H9 (cell line): ENCODE measurements at regions not wholly inside any gene's neighbourhood (a gene's known extent, or its start where the extent isn't known, plus 50 kb on each side); places are given as distances from the start of the nearest gene placed in this dataset.

Experiments
- DNase-seq: peaks from one replicate; pipeline ENCODE4 v3.0.0-alpha.2; 2017
- H2AFZ ChIP-seq: one replicate; pipeline ENCODE4 v1.6.1; 2013; ENCODE audit warnings: mild to moderate bottlenecking, low read length, control low read depth, moderate library complexity
- H2AK5ac ChIP-seq: 2 replicates; pipeline ENCODE4 v1.6.1; 2013; ENCODE audit warnings: low read length, control low read depth, mixed read lengths; ENCODE audit not compliant: insufficient read length
- H2BK120ac ChIP-seq: one replicate; pipeline ENCODE4 v1.6.1; 2013; ENCODE audit warnings: low read depth, mild to moderate bottlenecking, low read length, control low read depth, inconsistent platforms; ENCODE audit not compliant: poor library complexity, severe bottlenecking
- H2BK12ac ChIP-seq: 2 replicates; pipeline ENCODE4 v1.6.1; 2013; ENCODE audit warnings: low read length, control low read depth, mixed read lengths, low read depth; ENCODE audit not compliant: insufficient read length
- H2BK15ac ChIP-seq: 2 replicates; pipeline ENCODE4 v1.6.1; 2013; ENCODE audit warnings: low read depth, low read length, control low read depth
- H2BK20ac ChIP-seq: one replicate; pipeline ENCODE4 v1.6.1; 2013; ENCODE audit warnings: low read depth, mild to moderate bottlenecking, low read length, control low read depth, inconsistent platforms; ENCODE audit not compliant: poor library complexity, severe bottlenecking
- H2BK5ac ChIP-seq: 2 replicates; pipeline ENCODE4 v1.6.1; 2013; ENCODE audit warnings: low read length, control low read depth, mixed read lengths; ENCODE audit not compliant: insufficient read length
- H3K14ac ChIP-seq: 2 replicates; pipeline ENCODE4 v1.6.1; 2013; ENCODE audit warnings: low read length, control low read depth; ENCODE audit not compliant: insufficient read depth
- H3K18ac ChIP-seq: 2 replicates; pipeline ENCODE4 v1.6.1; 2013; ENCODE audit warnings: low read depth, mild to moderate bottlenecking, mixed read lengths, low read length, control low read depth; ENCODE audit not compliant: insufficient read length
- H3K23ac ChIP-seq: 2 replicates; pipeline ENCODE4 v1.6.1; 2013; ENCODE audit warnings: low read length, control low read depth, mixed read lengths, low read depth; ENCODE audit not compliant: insufficient read length
- H3K23me2 ChIP-seq: 2 replicates; pipeline ENCODE4 v1.6.1; 2013; ENCODE audit warnings: low read depth, mild to moderate bottlenecking, mixed read lengths, low read length, control low read depth; ENCODE audit not compliant: insufficient read length, poor library complexity, severe bottlenecking
- H3K27ac ChIP-seq: 2 replicates; pipeline ENCODE4 v1.5.1; 2013; ENCODE audit warnings: low read length, control low read depth, mixed read lengths, low read depth; ENCODE audit not compliant: insufficient read length
- H3K27me3 ChIP-seq: 2 replicates; pipeline ENCODE4 v1.6.1; 2013; ENCODE audit warnings: low read length, control low read depth, inconsistent platforms; ENCODE audit not compliant: insufficient read depth
- H3K4ac ChIP-seq: 2 replicates; pipeline ENCODE4 v1.6.1; 2013; ENCODE audit warnings: low read depth, mild to moderate bottlenecking, control low read depth, inconsistent platforms, low read length, moderate library complexity
- H3K4me1 ChIP-seq: 2 replicates; pipeline ENCODE4 v1.6.1; 2013; ENCODE audit warnings: low read length, control low read depth, inconsistent platforms; ENCODE audit not compliant: insufficient read depth
- H3K4me2 ChIP-seq: 2 replicates; pipeline ENCODE4 v1.6.1; 2013; ENCODE audit warnings: low read length, control low read depth, mixed read lengths; ENCODE audit not compliant: insufficient read length, insufficient read depth
- H3K56ac ChIP-seq: 2 replicates; pipeline ENCODE4 v1.6.1; 2013; ENCODE audit warnings: low read depth, mild to moderate bottlenecking, mixed read lengths, low read length, control low read depth; ENCODE audit not compliant: insufficient read length
- H3K79me1 ChIP-seq: 2 replicates; pipeline ENCODE4 v1.6.1; 2013; ENCODE audit warnings: low read depth, mild to moderate bottlenecking, moderate library complexity, low read length, control low read depth, inconsistent platforms; ENCODE audit not compliant: insufficient read depth, poor library complexity, severe bottlenecking
- H3K79me2 ChIP-seq: 2 replicates; pipeline ENCODE4 v1.6.1; 2013; ENCODE audit warnings: low read length, control low read depth, inconsistent platforms; ENCODE audit not compliant: insufficient read depth
- H3K9ac ChIP-seq: 2 replicates; pipeline ENCODE4 v1.6.1; 2013; ENCODE audit warnings: low read length, control low read depth, mixed read lengths; ENCODE audit not compliant: insufficient read length; ENCODE audit errors: extremely low read depth
- H3K9me3 ChIP-seq: one replicate; pipeline ENCODE4 v1.6.1; 2013; ENCODE audit warnings: low read depth, low read length, inconsistent platforms; ENCODE audit not compliant: control insufficient read depth
- H3T11ph ChIP-seq: one replicate; pipeline ENCODE4 v1.6.1; 2013; ENCODE audit warnings: mild to moderate bottlenecking, low read length, control low read depth, inconsistent platforms
- H4K20me1 ChIP-seq: one replicate; pipeline ENCODE4 v1.6.1; 2013; ENCODE audit not compliant: control insufficient read depth, insufficient read length, insufficient read depth
- H4K5ac ChIP-seq: 2 replicates; pipeline ENCODE4 v1.6.1; 2013; ENCODE audit warnings: low read depth, mild to moderate bottlenecking, mixed read lengths, low read length, control low read depth; ENCODE audit not compliant: insufficient read length
- H4K8ac ChIP-seq: replicated peaks from 2 replicates; pipeline ENCODE4 v1.6.1; 2013; ENCODE audit warnings: low read length, control low read depth, mixed read lengths, low read depth; ENCODE audit not compliant: insufficient read length
- H4K91ac ChIP-seq: 2 replicates; pipeline ENCODE4 v1.6.1; 2013; ENCODE audit warnings: low read depth, mild to moderate bottlenecking, moderate library complexity, mixed read lengths, low read length, control low read depth; ENCODE audit not compliant: insufficient read length
- H3K27ac Mint-ChIP-seq, 3 experiments: 2 replicates in 2 of 3; 3 replicates in 1 of 3; pipeline ENCODE4 v1.8.0; 2020 to 2021; ENCODE audit warnings: mixed read lengths in 3 of 3, mild to moderate bottlenecking in 1 of 3, moderate library complexity in 1 of 3
- H3K27me3 Mint-ChIP-seq: 2 replicates; pipeline ENCODE4 v1.8.0; 2021; ENCODE audit warnings: low read depth, mild to moderate bottlenecking, moderate library complexity, mixed read lengths
- H3K36me3 Mint-ChIP-seq, 3 experiments: 2 replicates in 2 of 3; 3 replicates in 1 of 3; pipeline ENCODE4 v1.8.0; 2020 to 2021; ENCODE audit warnings: low read depth in 3 of 3, mixed read lengths in 3 of 3; ENCODE audit not compliant: insufficient read depth in 1 of 3
- H3K4me1 Mint-ChIP-seq, 2 experiments: 2 replicates each; pipeline ENCODE4 v1.8.0; 2020; ENCODE audit warnings: mixed read lengths in 2 of 2
- H3K4me3 Mint-ChIP-seq, 2 experiments: 2 replicates in 1 of 2; 3 replicates in 1 of 2; pipeline ENCODE4 v1.8.0; 2020 to 2021; ENCODE audit warnings: mild to moderate bottlenecking in 2 of 2, mixed read lengths in 2 of 2, moderate library complexity in 1 of 2
- H3K9me3 Mint-ChIP-seq, 2 experiments: 2 replicates in 1 of 2; 3 replicates in 1 of 2; pipeline ENCODE4 v1.8.0; 2020; ENCODE audit warnings: mild to moderate bottlenecking in 2 of 2, mixed read lengths in 2 of 2, moderate library complexity in 1 of 2
- WGBS: extraction: QIAGEN DNeasy Blood & Tissue Kit; methylation state at CpG from one replicate; pipeline ENCODE4 v1.1.7; 2013; ENCODE audit warnings: missing lambda C conversion rate, low lambda C conversion rate, mixed read lengths; ENCODE audit not compliant: insufficient read length; ENCODE audit errors: extremely low coverage; 5-methylcytosine and 5-hydroxymethylcytosine counted together
- TF ChIP-seq, protein P1 (sequence below): fragments of 200-600 bp; sonication (generic); conservative IDR thresholded peaks from 3 replicates; pipeline ENCODE4 v1.8.0; 2021; ENCODE audit warnings: antibody characterized with exemption, mild to moderate bottlenecking

DNA sequence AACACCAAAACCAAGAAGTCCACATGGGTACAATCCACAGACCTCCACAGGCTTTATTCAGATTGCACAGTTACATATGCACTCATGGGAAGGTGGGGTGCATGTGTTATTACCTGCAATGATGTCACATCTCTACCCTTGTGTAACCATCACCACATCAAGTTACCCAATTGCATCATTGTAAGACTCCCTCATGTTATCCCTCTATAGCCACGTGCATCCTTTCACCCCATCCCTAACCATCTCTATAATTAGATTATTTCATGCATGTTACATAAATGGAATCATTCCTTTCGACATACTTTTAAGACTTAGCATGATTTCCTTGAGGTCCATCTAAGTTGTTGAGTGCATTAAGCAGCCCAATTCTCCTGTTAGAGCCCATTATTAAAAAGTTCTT lies 408.2 kb upstream of the C16orf82 start:
- Histone ChIP-seq H3K27ac (no peak overlapping the region), H3K79me1 (no peaks in the 10 kb centered on the region), H3K56ac (no peak overlapping the region), H2BK20ac (no peak overlapping the region), H2BK5ac (no peak overlapping the region), H3K4me1 (no peaks in the 10 kb centered on the region), H4K8ac (no peak overlapping the region), H4K20me1 (peaks cover 2% of the 10 kb centered on the region), H3K4me2 (no peak overlapping the region), H3K9me3 (no peaks in the 10 kb centered on the region), H3K79me2 (no peaks in the 10 kb centered on the region), H3K23me2 (no peaks in the 10 kb centered on the region), H2AFZ (no peak overlapping the region), H2BK15ac (no peak overlapping the region), H3K4ac (no peak overlapping the region), H2AK5ac (no peak overlapping the region), H3K18ac (no peak overlapping the region), H2BK120ac (no peak overlapping the region), H2BK12ac (no peak overlapping the region), H4K5ac (no peak overlapping the region), H3T11ph (no peak overlapping the region), H3K27me3 (no peaks in the 10 kb centered on the region), H3K23ac (no peak overlapping the region), H4K91ac (no peak overlapping the region), H3K14ac (no peak overlapping the region), H3K9ac (no peak overlapping the region)
- TF ChIP-seq, protein P1, sequence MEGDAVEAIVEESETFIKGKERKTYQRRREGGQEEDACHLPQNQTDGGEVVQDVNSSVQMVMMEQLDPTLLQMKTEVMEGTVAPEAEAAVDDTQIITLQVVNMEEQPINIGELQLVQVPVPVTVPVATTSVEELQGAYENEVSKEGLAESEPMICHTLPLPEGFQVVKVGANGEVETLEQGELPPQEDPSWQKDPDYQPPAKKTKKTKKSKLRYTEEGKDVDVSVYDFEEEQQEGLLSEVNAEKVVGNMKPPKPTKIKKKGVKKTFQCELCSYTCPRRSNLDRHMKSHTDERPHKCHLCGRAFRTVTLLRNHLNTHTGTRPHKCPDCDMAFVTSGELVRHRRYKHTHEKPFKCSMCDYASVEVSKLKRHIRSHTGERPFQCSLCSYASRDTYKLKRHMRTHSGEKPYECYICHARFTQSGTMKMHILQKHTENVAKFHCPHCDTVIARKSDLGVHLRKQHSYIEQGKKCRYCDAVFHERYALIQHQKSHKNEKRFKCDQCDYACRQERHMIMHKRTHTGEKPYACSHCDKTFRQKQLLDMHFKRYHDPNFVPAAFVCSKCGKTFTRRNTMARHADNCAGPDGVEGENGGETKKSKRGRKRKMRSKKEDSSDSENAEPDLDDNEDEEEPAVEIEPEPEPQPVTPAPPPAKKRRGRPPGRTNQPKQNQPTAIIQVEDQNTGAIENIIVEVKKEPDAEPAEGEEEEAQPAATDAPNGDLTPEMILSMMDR, result no peak
- Mint-ChIP-seq H3K4me1 (peaks cover 0 to 4% of the 10 kb centered on the region in 2 experiments; a peak in 1 of 4 replicates), H3K27ac (no peak overlapping the region), H3K27me3 (peaks cover 1% of the 10 kb centered on the region), H3K4me3 (no peak overlapping the region), H3K36me3 (peaks cover 0 to 5% (median 0%) of the 10 kb centered on the region in 3 experiments; a peak in 1 of 7 replicates), H3K9me3 (peaks cover 3 to 5% of the 10 kb centered on the region in 2 experiments; a peak in 2 of 5 replicates)
- DNase-seq, result no peak
- no CpG with 5 or more reads among the region's 2 CpGs for WGBS
